GM12873 (cell line): ENCODE measurements at regions not wholly inside any gene's neighbourhood (a gene's known extent, or its start where the extent isn't known, plus 50 kb on each side); places are given as distances from the start of the nearest gene placed in this dataset.

Source experiments
- TF ChIP-seq, protein P1 (sequence below): IDR thresholded peaks from 2 replicates; pipeline ENCODE4 v1.5.1; 2012; ENCODE audit warnings: low read depth, mild to moderate bottlenecking, moderate library complexity, low read length, control low read depth; ENCODE audit not compliant: insufficient read depth; ENCODE audit errors: missing control alignments

DNA sequence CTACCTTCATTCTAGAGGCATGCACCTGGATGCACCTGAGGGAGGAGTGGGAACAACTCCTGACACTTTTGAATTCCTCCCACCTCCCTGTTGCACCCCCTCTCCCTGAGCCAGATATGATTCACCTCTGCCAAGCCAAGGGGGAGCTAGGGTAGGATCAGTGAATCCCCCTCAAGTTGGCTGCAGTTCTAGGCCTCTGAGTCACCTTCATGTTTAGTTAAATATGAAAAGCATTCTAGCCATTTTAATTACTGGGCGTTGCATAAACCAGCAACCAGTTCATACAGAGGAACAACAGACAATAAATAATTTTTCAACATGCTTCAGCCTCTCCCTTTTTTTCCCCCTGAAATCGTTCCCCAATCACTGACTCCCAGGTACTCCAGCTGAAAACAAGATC, 1440.2 kb downstream of the ADGRL3 start:
- TF ChIP-seq, protein P1, sequence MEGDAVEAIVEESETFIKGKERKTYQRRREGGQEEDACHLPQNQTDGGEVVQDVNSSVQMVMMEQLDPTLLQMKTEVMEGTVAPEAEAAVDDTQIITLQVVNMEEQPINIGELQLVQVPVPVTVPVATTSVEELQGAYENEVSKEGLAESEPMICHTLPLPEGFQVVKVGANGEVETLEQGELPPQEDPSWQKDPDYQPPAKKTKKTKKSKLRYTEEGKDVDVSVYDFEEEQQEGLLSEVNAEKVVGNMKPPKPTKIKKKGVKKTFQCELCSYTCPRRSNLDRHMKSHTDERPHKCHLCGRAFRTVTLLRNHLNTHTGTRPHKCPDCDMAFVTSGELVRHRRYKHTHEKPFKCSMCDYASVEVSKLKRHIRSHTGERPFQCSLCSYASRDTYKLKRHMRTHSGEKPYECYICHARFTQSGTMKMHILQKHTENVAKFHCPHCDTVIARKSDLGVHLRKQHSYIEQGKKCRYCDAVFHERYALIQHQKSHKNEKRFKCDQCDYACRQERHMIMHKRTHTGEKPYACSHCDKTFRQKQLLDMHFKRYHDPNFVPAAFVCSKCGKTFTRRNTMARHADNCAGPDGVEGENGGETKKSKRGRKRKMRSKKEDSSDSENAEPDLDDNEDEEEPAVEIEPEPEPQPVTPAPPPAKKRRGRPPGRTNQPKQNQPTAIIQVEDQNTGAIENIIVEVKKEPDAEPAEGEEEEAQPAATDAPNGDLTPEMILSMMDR = no peak

DNA sequence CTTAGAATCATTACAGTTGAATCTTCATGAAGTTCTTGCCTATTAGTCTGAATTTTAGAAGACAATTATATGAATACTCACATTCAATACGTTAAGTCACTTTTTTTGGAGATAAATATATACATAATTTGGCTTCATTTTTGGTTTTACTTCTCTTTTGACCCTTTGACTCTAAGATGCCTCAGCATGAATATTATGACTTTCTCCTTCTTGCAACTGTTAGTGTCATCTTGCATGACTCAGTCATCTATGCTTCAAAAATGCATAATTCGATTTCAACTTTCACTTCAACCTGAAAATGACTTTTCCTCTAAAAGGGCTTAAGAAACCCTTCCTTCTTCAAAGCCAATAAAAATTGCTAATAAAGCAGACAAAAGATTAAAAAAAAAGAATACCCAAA, 1427.5 kb downstream of the ADGRL3 start:
- TF ChIP-seq, protein P1 = no peak

DNA sequence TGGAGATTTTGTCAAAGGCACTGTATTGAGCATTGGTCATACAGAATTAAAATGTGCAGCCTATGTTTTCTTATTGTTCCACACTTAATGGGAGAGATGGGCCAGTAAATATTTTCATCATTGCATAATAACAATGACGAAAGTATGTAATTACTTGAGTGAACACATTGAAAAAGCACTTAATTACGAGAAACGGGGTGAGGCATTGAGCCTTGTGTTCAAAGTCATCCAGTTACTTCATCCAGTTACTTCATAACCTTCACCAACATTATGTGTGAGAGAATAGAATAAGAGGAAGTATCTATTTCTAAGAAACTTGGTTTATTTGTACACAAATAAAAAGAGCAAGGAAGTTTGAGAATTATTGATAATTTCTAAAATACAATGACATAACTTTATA, 1427.0 kb downstream of the ADGRL3 start:
- TF ChIP-seq, protein P1 = no peak

GRCh38 chr4:62622089-62622488, 1422.0 kb downstream of the ADGRL3 start:
- TF ChIP-seq, protein P1 = no peak

DNA sequence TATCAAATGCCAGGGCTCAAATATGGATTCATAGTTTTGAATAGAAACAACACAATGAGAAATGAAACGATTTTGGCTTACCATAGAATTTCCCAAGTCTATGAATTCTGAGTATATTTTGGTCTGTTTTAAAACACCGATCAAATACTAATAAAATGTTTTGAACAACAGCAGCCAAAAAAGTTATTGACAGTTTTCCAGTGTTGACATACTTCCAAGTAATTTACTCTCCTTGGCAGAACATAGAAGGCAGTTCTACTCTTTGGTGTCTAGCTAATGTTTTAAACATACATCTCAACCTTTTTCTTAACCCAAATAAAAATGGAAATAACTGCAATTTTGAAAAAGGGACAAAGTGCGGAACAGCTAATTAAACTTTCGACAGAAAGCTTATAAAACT, 1419.8 kb downstream of the ADGRL3 start:
- TF ChIP-seq, protein P1 = no peak

- TF ChIP-seq, protein P1 = no peak
Measured at GRCh38 chr4:62618042-62618441, 1417.9 kb downstream of the ADGRL3 start.

DNA sequence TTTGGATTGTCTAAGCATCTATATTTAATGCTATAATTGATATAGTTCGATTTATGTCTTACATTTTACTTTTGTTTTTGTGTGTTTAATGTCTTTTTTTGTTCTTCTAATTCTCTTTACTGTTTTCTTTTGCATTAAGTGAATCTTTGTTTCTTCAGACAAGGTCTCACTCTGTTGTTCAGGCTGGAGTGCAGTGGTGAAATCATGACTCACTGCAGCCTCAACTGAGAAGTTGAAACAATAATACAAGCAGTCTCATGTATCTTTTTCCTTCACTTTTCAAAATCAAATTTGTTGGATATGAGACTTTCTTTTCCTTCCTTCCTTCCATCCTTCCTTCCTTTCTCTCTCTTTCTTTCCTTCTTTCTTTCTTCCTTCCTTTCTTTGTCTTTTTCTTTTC, 1401.6 kb downstream of the ADGRL3 start:
- TF ChIP-seq, protein P1 = no peak

GRCh38 chr4:62595265-62595664, 1395.1 kb downstream of the ADGRL3 start:
- TF ChIP-seq, protein P1 = peak; percentile 17
